ENCODE measurements at regions not wholly inside any gene's neighbourhood (a gene's known extent, or its start where the extent isn't known, plus 50 kb on each side); places are given as distances from the start of the nearest gene placed in this dataset.

DNA sequence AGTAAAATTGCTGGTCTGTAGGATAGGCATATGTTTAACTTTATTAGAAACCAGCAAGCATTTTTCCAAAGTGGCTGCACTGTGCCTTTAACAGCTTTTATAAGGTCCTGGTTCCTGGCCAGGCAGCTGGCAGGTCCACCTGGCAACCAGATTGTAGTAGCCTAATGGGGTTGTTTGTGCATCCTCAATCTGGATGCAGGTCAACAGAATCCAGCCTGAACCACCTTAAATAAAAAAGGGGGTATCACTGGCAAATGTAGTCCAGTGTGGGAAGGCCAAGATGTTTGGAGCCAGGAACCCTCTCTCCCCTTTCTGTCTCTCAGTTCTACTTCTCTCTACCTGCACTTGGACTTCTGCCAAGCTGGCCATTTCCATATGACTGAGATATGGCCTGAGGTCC lies 200.3 kb downstream of the ZNF621 start:
- TF ChIP-seq, protein P1, sequence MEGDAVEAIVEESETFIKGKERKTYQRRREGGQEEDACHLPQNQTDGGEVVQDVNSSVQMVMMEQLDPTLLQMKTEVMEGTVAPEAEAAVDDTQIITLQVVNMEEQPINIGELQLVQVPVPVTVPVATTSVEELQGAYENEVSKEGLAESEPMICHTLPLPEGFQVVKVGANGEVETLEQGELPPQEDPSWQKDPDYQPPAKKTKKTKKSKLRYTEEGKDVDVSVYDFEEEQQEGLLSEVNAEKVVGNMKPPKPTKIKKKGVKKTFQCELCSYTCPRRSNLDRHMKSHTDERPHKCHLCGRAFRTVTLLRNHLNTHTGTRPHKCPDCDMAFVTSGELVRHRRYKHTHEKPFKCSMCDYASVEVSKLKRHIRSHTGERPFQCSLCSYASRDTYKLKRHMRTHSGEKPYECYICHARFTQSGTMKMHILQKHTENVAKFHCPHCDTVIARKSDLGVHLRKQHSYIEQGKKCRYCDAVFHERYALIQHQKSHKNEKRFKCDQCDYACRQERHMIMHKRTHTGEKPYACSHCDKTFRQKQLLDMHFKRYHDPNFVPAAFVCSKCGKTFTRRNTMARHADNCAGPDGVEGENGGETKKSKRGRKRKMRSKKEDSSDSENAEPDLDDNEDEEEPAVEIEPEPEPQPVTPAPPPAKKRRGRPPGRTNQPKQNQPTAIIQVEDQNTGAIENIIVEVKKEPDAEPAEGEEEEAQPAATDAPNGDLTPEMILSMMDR (IDR thresholded peaks at IDR 0.05), result no peak
- no peak for TF ChIP-seq ZFX (IDR thresholded peaks at IDR 0.05; ENCODE audit: borderline replicate concordance)
